ENCODE measurements at regions not wholly inside any gene's neighbourhood (a gene's known extent, or its start where the extent isn't known, plus 50 kb on each side); places are given as distances from the start of the nearest gene placed in this dataset.
A peak's percentile ranks its signal among the peaks of the same experiment; 100 is the strongest.

- TF ChIP-seq ZNF276 (CRISPR knock-in tag; IDR thresholded peaks at IDR 0.05; ENCODE audit: low read depth) = no peak
- TF ChIP-seq E2F2 (CRISPR knock-in tag; IDR thresholded peaks at IDR 0.05; ENCODE audit: borderline replicate concordance) = no peak
- no peak for TF ChIP-seq ZBTB33 (CRISPR knock-in tag; IDR thresholded peaks at IDR 0.05)
- no peak for TF ChIP-seq HOXA9 (CRISPR knock-in tag; IDR thresholded peaks at IDR 0.05; ENCODE audit: borderline replicate concordance)
- TF ChIP-seq ZNF850 (CRISPR knock-in tag; conservative IDR thresholded peaks at IDR 0.05) = no peak
- TF ChIP-seq ZNF343 (CRISPR knock-in tag; IDR thresholded peaks at IDR 0.05) = no peak
- TF ChIP-seq ZNF564 (CRISPR knock-in tag; IDR thresholded peaks at IDR 0.05) = no peak
- no peak for TF ChIP-seq ZNF639 (CRISPR knock-in tag; conservative IDR thresholded peaks at IDR 0.05)
- TF ChIP-seq TCF7L2 (IDR thresholded peaks at IDR 0.05; ENCODE audit: low read depth, low read length) = no peak
- no peak for TF ChIP-seq ZNF3 (CRISPR knock-in tag; IDR thresholded peaks at IDR 0.05)
- TF ChIP-seq IKZF5 (CRISPR knock-in tag; IDR thresholded peaks at IDR 0.05) = no peak
- TF ChIP-seq HOXD1 (CRISPR knock-in tag; IDR thresholded peaks at IDR 0.05) = no peak
- peak; percentile 58; the same call in 1 of the 2 replicates for TF ChIP-seq ELF3 (CRISPR knock-in tag; IDR thresholded peaks at IDR 0.05)
- TF ChIP-seq ATF3 (CRISPR knock-in tag; IDR thresholded peaks at IDR 0.05) = no peak
- TF ChIP-seq ZNF501 (CRISPR knock-in tag; IDR thresholded peaks at IDR 0.05) = 0 out of 2 replicates have a peak, but pooled peaks have one; percentile 16
- TF ChIP-seq JUND (CRISPR knock-in tag; IDR thresholded peaks at IDR 0.05) = peak; percentile 55
- no peak for TF ChIP-seq ZNF230 (CRISPR knock-in tag; IDR thresholded peaks at IDR 0.05)
- TF ChIP-seq HNF1B (CRISPR knock-in tag; IDR thresholded peaks at IDR 0.05) = 0 out of 2 replicates have a peak, but pooled peaks have one; percentile 36
- TF ChIP-seq HDAC2 (CRISPR knock-in tag; IDR thresholded peaks at IDR 0.05) = 0 out of 2 replicates have a peak, but pooled peaks have one; percentile 27
- TF ChIP-seq RFX5 (IDR thresholded peaks at IDR 0.05; ENCODE audit: low read depth, low read length) = no peak
- TF ChIP-seq POLR2A (IDR thresholded peaks at IDR 0.05; ENCODE audit: insufficient read depth in 1 of 2, low read depth in 2 of 2, low read length in 2 of 2) = 0 out of 4 replicates have a peak, but pooled peaks of 1 of the 2 experiments have one; percentile 22
- no peak for TF ChIP-seq ETV5 (CRISPR knock-in tag; IDR thresholded peaks at IDR 0.05; ENCODE audit: borderline replicate concordance)
Observed at GRCh38 chr12:27899151-27899661, 73.3 kb downstream of the PTHLH start (continued).

All from HepG2 (cell line).